ENCODE measurements at regions not wholly inside any gene's neighbourhood (a gene's known extent, or its start where the extent isn't known, plus 50 kb on each side); places are given as distances from the start of the nearest gene placed in this dataset.

DNA sequence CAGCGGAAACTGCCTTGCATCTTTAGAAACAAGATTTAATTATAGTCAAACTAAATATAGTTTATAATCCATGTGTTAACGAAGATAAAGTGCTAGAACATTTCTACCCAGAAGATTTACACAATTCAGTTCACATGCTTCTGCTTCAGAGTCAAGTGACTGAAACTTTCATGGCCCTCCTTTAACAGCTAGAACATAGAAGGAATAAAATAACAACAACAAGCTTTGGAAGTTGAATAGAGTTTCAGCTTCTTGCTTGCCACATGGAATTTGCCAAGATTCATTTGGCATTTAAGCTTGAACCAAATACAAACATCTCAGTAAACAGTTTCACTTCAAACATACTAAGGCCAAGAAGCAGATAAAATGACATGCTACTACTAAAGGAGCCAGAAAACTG is 676.3 kb upstream of the ANO3 start:
- no peak for DNase-seq (ENCODE audit: extremely low read depth, low read depth)
- TF ChIP-seq, protein P1, sequence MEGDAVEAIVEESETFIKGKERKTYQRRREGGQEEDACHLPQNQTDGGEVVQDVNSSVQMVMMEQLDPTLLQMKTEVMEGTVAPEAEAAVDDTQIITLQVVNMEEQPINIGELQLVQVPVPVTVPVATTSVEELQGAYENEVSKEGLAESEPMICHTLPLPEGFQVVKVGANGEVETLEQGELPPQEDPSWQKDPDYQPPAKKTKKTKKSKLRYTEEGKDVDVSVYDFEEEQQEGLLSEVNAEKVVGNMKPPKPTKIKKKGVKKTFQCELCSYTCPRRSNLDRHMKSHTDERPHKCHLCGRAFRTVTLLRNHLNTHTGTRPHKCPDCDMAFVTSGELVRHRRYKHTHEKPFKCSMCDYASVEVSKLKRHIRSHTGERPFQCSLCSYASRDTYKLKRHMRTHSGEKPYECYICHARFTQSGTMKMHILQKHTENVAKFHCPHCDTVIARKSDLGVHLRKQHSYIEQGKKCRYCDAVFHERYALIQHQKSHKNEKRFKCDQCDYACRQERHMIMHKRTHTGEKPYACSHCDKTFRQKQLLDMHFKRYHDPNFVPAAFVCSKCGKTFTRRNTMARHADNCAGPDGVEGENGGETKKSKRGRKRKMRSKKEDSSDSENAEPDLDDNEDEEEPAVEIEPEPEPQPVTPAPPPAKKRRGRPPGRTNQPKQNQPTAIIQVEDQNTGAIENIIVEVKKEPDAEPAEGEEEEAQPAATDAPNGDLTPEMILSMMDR (IDR thresholded peaks at IDR 0.05; ENCODE audit: low read depth, low read length, missing control alignments): no peak

DNA sequence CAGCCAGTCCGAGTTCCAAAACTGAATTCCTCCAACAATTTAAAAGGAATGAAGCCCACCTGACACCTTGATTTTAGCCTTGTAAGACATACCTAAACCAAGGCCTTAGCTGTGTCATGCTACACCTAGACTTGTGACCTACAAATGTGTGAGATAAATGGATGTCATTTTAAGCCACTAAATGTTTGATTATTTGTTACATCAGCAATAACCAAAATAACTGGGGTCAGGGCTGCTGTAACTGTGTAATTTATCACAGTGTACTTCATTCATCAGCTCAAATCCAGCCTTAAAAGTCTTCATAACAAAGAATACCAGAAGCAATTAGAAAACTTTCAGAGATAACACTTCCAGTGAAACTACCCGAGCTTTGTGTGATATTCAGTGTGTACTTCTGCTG is 673.0 kb upstream of the ANO3 start:
- TF ChIP-seq, protein P1 (IDR thresholded peaks at IDR 0.05; ENCODE audit: low read depth, low read length, missing control alignments): no peak
- H3K4me3 ChIP-seq (replicated peaks; ENCODE audit: low read depth, low read length): no peak overlapping the region
- DNase-seq (ENCODE audit: extremely low read depth, low read depth): no peak

More for the DNA sequence above, 676.3 kb upstream of the ANO3 start:
- H3K4me3 ChIP-seq (replicated peaks; ENCODE audit: low read depth, low read length): no peak overlapping the region

DNA sequence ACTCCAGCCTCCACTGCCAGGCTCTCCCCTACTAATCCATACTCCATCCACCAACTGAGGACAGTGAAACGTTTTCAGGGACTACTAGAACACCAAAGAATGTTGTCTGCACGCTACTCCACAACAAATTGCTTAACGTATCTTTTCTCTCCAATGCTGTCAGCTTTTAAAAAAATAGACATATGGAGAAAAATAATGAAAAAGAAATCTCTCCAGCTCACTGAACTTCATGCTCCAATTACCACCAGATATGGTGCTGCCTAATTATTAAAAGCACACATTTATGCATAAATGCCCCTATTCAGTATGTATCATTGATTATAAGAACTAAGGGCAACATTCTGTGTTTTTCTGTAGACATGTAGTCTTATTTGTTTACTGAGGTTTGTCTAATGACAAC is 672.2 kb upstream of the ANO3 start:
- DNase-seq (ENCODE audit: extremely low read depth, low read depth): no peak
- H3K4me3 ChIP-seq (replicated peaks; ENCODE audit: low read depth, low read length): no peak overlapping the region
- TF ChIP-seq, protein P1 (IDR thresholded peaks at IDR 0.05; ENCODE audit: low read depth, low read length, missing control alignments): no peak

DNA sequence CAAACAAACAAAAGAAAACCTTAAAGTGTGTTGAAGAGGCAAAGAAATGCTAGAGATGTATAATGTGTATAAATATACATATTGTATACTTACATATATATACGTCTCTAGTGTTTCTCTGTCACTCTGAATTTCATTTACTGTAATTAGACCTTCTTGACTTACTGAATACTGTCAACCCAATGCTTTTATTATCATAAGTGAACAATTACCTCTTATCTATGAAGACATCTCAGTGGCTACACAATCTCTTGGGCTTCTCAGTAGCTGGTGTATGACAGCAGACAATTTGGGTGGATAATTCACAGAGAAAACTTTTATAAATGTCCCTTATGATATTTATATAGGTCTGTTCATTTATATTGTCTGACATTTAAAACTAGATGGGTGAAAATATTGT is 664.1 kb upstream of the ANO3 start:
- no peak for DNase-seq (ENCODE audit: extremely low read depth, low read depth)
- TF ChIP-seq, protein P1 (IDR thresholded peaks at IDR 0.05; ENCODE audit: low read depth, low read length, missing control alignments): no peak
- no peak overlapping the region for H3K4me3 ChIP-seq (replicated peaks; ENCODE audit: low read depth, low read length)

DNA sequence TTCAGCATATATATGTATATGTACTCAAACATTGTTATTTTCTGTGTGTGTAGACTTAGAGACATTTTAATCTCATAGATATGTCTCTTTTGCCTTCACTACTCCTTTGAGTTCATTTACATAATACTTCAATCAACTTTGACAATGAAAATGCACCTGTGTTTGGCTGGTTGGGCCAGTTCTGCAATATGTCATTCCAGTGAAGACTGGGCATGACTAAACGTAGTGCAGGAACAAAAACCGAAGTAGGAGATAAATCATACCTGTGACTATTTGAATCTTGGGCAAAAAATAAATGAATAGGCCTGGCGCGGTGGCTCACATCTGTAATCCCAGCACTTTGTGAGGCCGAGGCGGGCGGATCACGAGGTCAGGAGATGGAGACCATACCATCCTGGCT is 640.0 kb upstream of the ANO3 start:
- TF ChIP-seq, protein P1 (IDR thresholded peaks at IDR 0.05; ENCODE audit: low read depth, low read length, missing control alignments): no peak
- no peak for DNase-seq (ENCODE audit: extremely low read depth, low read depth)
- H3K4me3 ChIP-seq (replicated peaks; ENCODE audit: low read depth, low read length): no peak overlapping the region

DNA sequence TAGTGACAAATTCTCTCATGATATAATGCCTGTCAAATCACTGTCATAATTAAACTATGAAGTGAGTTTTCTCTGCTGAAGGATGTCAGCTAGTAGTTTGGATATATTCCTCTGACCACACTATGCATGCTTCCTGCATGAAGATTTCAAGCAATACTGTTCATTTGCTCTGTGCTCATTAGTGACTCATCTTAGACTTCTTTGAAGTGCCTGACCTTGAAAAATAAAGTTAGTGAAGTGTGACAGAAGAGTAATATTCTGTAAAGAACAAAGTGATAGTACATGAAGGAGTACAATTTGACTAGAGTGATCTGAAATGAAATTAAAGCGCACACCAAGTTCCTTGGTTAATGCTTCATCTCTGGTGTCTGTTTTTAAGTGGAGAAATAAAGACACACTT is 629.5 kb upstream of the ANO3 start:
- TF ChIP-seq, protein P1 (IDR thresholded peaks at IDR 0.05; ENCODE audit: low read depth, low read length, missing control alignments): no peak
- no peak overlapping the region for H3K4me3 ChIP-seq (replicated peaks; ENCODE audit: low read depth, low read length)
- no peak for DNase-seq (ENCODE audit: extremely low read depth, low read depth)

DNA sequence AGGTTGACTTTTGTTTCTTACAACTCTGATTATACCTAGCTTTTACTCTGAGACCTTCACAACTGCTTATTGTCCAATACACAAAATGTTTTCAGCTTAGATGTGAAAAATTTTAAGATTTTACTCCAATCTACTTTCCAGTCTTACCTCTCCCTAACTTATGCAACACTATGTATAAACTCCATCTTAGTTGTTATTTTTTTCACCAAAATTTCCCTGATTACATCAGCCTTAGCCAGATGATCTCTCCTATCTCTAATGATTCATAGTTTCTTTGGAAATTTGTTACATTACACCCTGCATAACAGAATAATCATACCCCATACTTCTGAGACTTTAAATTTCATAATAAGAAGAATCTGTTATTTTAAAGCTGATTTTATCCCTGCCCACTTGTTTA is 621.0 kb upstream of the ANO3 start:
- TF ChIP-seq, protein P1 (IDR thresholded peaks at IDR 0.05; ENCODE audit: low read depth, low read length, missing control alignments): no peak
- no peak overlapping the region for H3K4me3 ChIP-seq (replicated peaks; ENCODE audit: low read depth, low read length)
- no peak for DNase-seq (ENCODE audit: extremely low read depth, low read depth)

All from HFF-Myc (cell line).